Right hindlimb (tissue), 1 donor: ENCODE measurements at regions not wholly inside any gene's neighbourhood (a gene's known extent, or its start where the extent isn't known, plus 50 kb on each side); places are given as distances from the start of the nearest gene placed in this dataset.
"Not testable (repeated sequence)": the region's sequence is repeated elsewhere in the genome, so short reads cannot be mapped to it uniquely, and the experiment has no call there.

Experiments
- DNase-seq: peaks from one replicate; pipeline ENCODE4 v3.0.0-alpha.2; 2018

DNA sequence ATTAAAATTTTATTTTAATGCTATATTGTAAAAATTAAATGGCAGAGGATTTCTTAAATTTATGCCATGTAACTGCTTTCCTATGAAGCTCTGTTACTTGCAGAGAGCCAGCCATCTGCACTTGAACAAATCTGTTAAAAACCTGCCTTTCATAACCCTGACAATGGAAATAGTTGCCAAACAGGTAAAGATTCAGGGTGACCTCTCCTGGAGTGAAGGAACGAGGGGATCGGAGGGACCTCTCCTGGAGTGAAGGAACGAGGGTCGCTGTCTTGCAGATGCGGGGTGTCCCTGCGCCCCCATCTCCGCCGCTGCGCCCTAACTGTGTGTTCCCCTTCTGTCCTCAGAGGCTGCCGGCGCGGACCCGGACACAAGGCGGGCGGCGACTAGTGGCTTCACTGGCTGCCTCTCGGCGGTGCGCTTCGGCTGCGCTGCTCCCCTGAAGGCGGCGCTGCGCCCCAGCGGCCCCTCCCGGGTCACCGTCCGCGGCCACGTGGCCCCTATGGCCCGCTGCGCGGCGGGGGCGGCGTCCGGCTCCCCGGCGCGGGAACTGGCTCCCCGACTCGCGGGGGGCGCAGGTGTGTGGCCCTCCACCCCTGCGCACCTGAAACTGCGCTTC, 295.9 kb upstream of the SPATA31A3 start:
- DNase-seq, result not testable (repeated sequence)

GRCh38 chr9:67284299-67284698, 291.9 kb upstream of the SPATA31A3 start:
- not testable (repeated sequence) for DNase-seq

- not testable (repeated sequence) for DNase-seq
Observed at GRCh38 chr9:67281574-67281973, 289.2 kb upstream of the SPATA31A3 start.

GRCh38 chr9:67269692-67270091, 277.3 kb upstream of the SPATA31A3 start:
- DNase-seq, result not testable (repeated sequence)

- not testable (repeated sequence) for DNase-seq
Observed at GRCh38 chr9:67257894-67258293, 265.5 kb upstream of the SPATA31A3 start.

GRCh38 chr9:67248967-67249366, 256.6 kb upstream of the SPATA31A3 start:
- not testable (repeated sequence) for DNase-seq

DNA sequence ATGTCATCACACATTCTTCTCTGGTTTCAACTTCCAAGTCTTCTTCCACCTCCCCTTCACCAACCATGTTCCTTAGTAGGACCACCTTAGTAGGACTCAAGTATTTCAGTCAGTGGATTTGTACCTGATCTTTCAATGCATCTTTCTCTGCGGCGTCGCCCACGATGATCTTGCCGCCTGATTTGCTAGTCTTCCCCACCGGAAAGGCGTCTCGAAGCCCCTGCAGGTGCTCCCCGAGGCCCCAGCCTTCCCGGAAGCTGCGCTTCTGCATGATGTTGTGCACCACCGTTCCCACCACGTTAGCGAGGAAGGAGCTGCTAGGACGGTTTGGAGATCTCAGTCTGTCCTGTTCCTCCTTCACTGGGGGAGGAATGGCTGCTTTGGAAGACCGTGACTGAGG, 219.7 kb upstream of the SPATA31A3 start:
- DNase-seq, result not testable (repeated sequence)

DNA sequence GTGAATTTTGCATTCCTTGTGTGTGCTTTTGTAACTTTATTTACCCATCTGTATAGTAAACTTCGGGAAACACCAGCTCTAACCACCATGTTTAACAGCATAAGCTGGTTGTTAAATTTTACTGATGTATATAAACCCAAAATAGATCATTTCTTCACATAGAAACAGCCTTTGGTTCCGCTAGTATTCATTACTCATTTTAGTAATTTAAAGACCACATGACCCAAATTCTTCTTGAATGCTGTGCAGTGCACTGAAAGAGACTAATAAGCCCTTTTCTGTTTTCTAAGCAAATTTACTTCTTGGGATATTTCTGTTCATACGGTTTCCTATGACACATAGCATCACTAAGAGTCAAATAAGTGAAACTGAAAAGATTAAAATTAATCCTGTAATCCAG, 218.5 kb upstream of the SPATA31A3 start:
- not testable (repeated sequence) for DNase-seq

DNA sequence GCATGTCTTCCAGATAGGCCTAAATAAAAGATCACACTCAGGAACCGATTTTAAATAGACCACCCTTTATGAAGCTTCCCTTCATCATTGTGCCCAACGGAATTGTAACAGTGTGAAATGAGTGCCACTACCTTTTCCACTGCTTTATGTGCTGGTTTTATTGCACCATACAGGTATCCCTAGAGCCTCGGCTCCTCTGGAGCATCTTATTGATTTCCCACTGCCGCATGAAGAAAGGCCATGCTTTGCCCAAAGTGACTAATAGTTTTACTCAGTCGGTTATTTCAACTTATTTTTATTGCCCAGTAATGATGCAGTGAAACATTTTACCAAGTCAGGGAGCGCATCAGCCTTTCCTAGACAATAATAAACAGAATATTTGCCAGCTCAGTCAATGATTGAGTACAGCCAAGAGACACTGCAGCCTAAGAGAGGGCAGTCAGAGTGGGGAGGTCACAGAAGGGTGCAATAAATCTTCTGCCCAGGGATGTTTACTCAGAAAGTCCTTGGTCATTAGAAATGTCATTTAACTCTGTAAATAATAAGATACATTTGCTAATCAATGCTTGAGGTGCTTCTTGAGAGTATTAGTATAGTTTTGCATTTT, 216.6 kb upstream of the SPATA31A3 start:
- DNase-seq, result not testable (repeated sequence)

- not testable (repeated sequence) for DNase-seq
Observed at GRCh38 chr9:67196135-67196534, 203.8 kb upstream of the SPATA31A3 start.

- not testable (repeated sequence) for DNase-seq
Observed at GRCh38 chr9:67195357-67195756, 203.0 kb upstream of the SPATA31A3 start.

- DNase-seq, result not testable (repeated sequence)
Observed at GRCh38 chr9:67179185-67179584, 186.8 kb upstream of the SPATA31A3 start.

GRCh38 chr9:67175167-67175566, 182.8 kb upstream of the SPATA31A3 start:
- DNase-seq, result not testable (repeated sequence)

GRCh38 chr9:67171721-67172120, 179.4 kb upstream of the SPATA31A3 start:
- DNase-seq, result not testable (repeated sequence)

DNA sequence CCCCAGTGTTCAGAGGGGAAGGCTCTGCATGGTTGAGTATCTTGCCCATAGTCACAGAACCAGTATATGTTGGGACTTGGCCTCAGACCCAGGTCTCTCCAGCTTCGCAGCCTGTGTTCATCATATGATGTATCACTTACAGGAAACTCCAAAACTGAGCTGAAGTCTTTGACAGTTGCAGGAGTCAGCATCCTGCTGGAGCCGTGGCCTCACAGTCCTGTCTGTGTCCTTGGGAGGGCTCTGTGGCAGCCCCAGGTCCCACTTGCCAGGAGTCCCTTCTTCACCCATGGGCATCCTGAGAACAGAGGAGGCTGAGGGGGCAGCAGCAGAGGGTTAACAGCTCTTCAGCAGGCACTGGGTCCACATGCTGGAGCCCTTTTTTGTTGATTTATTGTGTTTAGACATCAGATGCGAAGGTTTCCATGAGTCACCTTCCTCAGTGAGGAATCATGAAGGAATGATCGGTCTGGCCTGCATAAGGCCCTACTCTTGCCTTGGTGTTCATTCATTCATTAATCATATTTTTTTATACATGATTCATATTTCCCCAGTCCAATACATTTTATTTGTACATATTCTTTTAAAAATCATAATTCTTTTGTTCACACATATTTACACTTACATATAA, 176.3 kb upstream of the SPATA31A3 start:
- not testable (repeated sequence) for DNase-seq

GRCh38 chr9:67166335-67166734, 174.0 kb upstream of the SPATA31A3 start:
- not testable (repeated sequence) for DNase-seq

GRCh38 chr9:67162827-67163226, 170.5 kb upstream of the SPATA31A3 start:
- DNase-seq, result not testable (repeated sequence)

DNA sequence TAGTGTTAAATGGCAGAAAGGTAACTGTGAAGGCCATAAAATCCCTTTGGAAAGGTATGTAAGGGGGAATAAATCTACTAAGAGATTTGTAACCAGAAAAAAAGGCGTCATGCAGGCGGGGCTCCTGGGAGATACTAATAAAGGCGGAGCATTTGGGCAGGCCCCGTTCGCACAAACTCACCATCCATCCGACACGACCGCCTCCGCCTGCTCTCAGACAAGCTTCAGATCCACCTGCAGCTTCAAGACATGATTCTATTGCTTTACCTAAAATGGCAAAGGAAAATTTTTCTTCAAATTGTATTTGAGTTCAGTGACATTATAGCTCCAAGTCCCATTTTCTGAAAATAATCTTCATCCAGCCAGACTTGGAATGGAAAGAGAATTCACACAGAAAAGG, 162.9 kb upstream of the SPATA31A3 start:
- not testable (repeated sequence) for DNase-seq

DNA sequence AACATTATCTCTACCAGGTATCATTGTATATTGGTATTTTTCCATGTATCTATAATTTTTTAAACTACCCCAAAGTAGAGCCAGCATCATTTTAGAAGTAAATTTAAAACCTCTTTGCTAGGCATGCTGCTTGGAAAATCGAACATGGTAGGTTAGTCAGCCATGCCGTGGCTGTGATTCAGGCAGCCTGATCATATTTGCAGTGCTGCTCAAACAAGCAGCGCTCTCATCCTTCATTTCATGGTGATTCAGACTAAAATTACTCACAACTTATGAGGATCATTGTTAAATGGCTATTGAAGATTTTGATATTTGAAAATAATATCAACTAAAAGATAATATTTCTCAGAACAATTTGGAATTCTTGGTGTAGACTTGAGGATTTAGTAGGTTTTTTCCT, 161.2 kb upstream of the SPATA31A3 start:
- DNase-seq, result not testable (repeated sequence)

GRCh38 chr9:67142392-67143107, 150.2 kb upstream of the SPATA31A3 start:
- DNase-seq, result not testable (repeated sequence)

DNA sequence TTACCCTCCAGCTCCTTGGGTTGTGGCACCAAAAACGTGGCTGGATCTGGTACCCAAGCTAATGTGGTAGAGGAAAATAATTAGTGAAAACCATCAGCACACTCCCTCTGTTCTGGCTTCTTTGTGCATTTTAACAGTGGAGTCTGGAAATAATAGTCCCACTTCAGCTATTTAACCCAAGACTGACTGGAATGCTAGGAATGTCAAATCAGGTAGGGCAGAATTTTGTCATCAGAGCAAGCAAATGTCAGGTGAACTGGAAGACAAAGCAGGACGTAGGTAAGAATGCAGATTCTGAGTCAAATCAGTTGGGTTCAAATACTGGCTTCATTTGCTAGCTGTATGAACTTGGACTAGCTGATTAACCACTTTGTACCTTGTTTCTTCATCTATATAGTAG, 144.0 kb upstream of the SPATA31A3 start:
- DNase-seq, result not testable (repeated sequence)

GRCh38 chr9:67133124-67133523, 140.8 kb upstream of the SPATA31A3 start:
- not testable (repeated sequence) for DNase-seq

- DNase-seq, result not testable (repeated sequence)
Observed at GRCh38 chr9:67116761-67117160, 124.4 kb upstream of the SPATA31A3 start.
